ENCODE measurements at regions not wholly inside any gene's neighbourhood (a gene's known extent, or its start where the extent isn't known, plus 50 kb on each side); places are given as distances from the start of the nearest gene placed in this dataset.

DNA sequence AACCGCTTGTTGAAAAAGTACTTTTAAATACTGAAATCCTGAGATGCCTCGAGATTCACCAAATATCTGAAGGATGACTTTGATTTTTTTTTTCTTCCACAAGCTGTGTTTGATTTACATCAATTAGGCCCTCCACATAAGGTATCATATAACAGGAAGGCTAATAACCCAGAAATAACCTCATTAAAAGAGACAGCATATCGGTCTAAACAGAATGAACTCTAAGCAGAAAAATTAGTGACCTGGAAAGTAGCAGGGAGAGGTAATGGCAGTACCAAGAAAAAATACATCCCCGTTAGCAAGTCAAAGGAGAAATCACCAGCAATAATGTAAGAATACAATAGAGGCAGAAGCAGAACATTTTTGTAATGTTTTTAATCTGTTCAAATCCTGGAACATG is 452.4 kb upstream of the TSHZ3 start:
- no peak for FAIRE-seq
- ChIA-PET POLR2A (no interaction called here), CTCF (ENCODE audit: low intra/inter-chr PET ratio, low total read pairs) (no interaction called here)
- Histone ChIP-seq H3K4me3 (replicated peaks in 1 of 3; ENCODE audit: insufficient read depth in 1 of 3, low read depth in 2 of 3, low read length in 3 of 3) (no peak overlapping the region), H3K9me3 (ENCODE audit: low read length) (peaks cover 83% of the 10 kb centered on the region), H3K27ac (ENCODE audit: extremely low read length, insufficient read depth, low read length) (no peak overlapping the region), H2AFZ (ENCODE audit: low read length) (no peak overlapping the region), H3K4me1 (ENCODE audit: insufficient read depth, low read length) (no peaks in the 10 kb centered on the region), H3K79me2 (ENCODE audit: insufficient read depth, low read length) (no peaks in the 10 kb centered on the region), H4K20me1 (ENCODE audit: insufficient read depth, low read length) (no peaks in the 10 kb centered on the region), H3K36me3 (replicated peaks in 1 of 2; ENCODE audit: control insufficient read depth in 1 of 2, insufficient read depth in 2 of 2, low read length in 2 of 2) (no peaks in the 10 kb centered on the region), H3K9ac (ENCODE audit: insufficient read depth, low read depth, low read length) (no peak overlapping the region), H3K4me2 (ENCODE audit: low read depth, low read length) (no peak overlapping the region), H3K27me3 (ENCODE audit: control insufficient read depth in 1 of 2, insufficient read depth in 2 of 2, low read length in 2 of 2) (no peaks in the 10 kb centered on the region)
- intact Hi-C loops (cut with micrococcal nuclease; ENCODE audit: unreplicated experiment) = no loop called here
- BruUV-seq (replicated peaks) = no TSS peak
- no peak for DNase-seq (ENCODE audit: low spot score)
- in situ Hi-C loops (cut with HindIII; ENCODE audit: extremely low pct_ligation_motif_present, low pct_unique_long_range_greater_than_20kb) = no loop called here
- ATAC-seq = no peak
- TF ChIP-seq FOXA3 (CRISPR knock-in tag; IDR thresholded peaks at IDR 0.05) (no peak), SALL1 (CRISPR knock-in tag; IDR thresholded peaks at IDR 0.05) (no peak), TGIF2 (CRISPR knock-in tag; IDR thresholded peaks at IDR 0.05) (no peak), AKAP8 (CRISPR knock-in tag; IDR thresholded peaks at IDR 0.05) (no peak), ZNF460 (CRISPR knock-in tag; IDR thresholded peaks at IDR 0.05; ENCODE audit: borderline replicate concordance) (no peak), RNF2 (conservative IDR thresholded peaks at IDR 0.05; ENCODE audit: low read depth) (no peak), CBFB (CRISPR knock-in tag; IDR thresholded peaks at IDR 0.05) (no peak), ZNF788 (CRISPR knock-in tag; IDR thresholded peaks at IDR 0.05; ENCODE audit: borderline replicate concordance) (no peak), ZNF3 (CRISPR knock-in tag; IDR thresholded peaks at IDR 0.05) (no peak), ZNF672 (CRISPR knock-in tag; IDR thresholded peaks at IDR 0.05) (no peak), SIX4 (CRISPR knock-in tag; IDR thresholded peaks at IDR 0.05) (no peak)
- WGBS (ENCODE audit: low lambda C conversion rate) = 31% methylated on average over 4 of the region's 4 CpGs

DNA sequence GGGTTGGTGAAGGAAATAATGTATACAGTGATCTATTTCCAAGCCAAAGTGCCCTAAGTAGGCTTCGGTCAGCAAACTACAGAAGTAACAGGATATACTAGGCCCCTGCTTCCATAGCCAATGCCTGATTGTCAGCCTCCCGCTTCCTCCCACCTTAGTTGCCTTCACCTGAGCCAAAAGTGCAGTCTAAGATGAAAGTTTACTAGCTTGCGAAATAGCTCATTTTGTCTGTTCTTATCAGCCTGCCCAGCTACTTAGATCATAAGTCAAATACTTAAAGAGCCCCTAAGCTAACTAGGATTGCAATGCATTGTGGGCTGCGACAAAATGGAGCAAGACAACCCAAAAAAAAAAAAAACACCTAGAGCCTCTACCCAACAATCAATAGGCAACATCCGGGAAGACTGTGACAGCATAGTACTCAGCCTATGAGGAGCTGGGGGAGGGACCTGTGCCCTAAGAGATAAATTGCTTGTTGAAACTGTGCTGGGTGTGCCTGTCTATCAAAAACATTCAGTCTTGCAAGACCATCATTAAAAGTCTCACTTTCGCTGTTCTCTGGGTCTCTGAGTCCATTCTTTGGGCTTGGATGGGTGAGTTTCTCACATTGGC is 454.7 kb upstream of the TSHZ3 start:
- TF ChIP-seq YEATS2 (CRISPR knock-in tag; IDR thresholded peaks at IDR 0.05; ENCODE audit: borderline replicate concordance) = no peak
- no peak for TF ChIP-seq MIER2 (CRISPR knock-in tag; IDR thresholded peaks at IDR 0.05)
- no peak for TF ChIP-seq HOXA3 (CRISPR knock-in tag; IDR thresholded peaks at IDR 0.05)
- no peak for TF ChIP-seq AHR (CRISPR knock-in tag; IDR thresholded peaks at IDR 0.05)
- TF ChIP-seq GTF3A (CRISPR knock-in tag; conservative IDR thresholded peaks at IDR 0.05) = no peak
- TF ChIP-seq, protein P1, sequence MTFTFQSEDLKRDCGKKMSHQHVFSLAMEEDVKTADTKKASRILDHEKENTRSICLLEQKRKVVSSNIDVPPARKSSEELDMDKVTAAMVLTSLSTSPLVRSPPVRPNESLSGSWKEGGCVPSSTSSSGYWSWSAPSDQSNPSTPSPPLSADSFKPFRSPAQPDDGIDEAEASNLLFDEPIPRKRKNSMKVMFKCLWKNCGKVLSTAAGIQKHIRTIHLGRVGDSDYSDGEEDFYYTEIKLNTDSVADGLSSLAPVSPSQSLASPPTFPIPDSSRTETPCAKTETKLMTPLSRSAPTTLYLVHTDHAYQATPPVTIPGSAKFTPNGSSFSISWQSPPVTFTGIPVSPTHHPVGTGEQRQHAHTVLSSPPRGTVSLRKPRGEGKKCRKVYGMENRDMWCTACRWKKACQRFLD (CRISPR knock-in tag; IDR thresholded peaks at IDR 0.05; ENCODE audit: borderline replicate concordance) = no peak
- TF ChIP-seq CENPX (CRISPR knock-in tag; IDR thresholded peaks at IDR 0.05) = no peak
- CTCF ChIA-PET (ENCODE audit: low intra/inter-chr PET ratio, low total read pairs) = no interaction called here
- 12% methylated on average over 6 of the region's 6 CpGs for WGBS (ENCODE audit: low lambda C conversion rate)
- no peaks in the 10 kb centered on the region for H3K27me3 ChIP-seq (ENCODE audit: control insufficient read depth in 1 of 2, insufficient read depth in 2 of 2, low read length in 2 of 2)
- in situ Hi-C loops (cut with HindIII; ENCODE audit: extremely low pct_ligation_motif_present, low pct_unique_long_range_greater_than_20kb) = no loop called here
- no peak overlapping the region for H3K4me3 ChIP-seq (replicated peaks in 1 of 3; ENCODE audit: insufficient read depth in 1 of 3, low read depth in 2 of 3, low read length in 3 of 3)
- H3K9me3 ChIP-seq (ENCODE audit: low read length) = peaks cover 88% of the 10 kb centered on the region
- ATAC-seq (no peak), DNase-seq (ENCODE audit: low spot score) (no peak), FAIRE-seq (no peak)
- H3K27ac ChIP-seq (ENCODE audit: extremely low read length, insufficient read depth, low read length) = no peak overlapping the region
- H4K20me1 ChIP-seq (ENCODE audit: insufficient read depth, low read length) = no peaks in the 10 kb centered on the region
- H2AFZ ChIP-seq (ENCODE audit: low read length) = no peak overlapping the region
- H3K79me2 ChIP-seq (ENCODE audit: insufficient read depth, low read length) = no peaks in the 10 kb centered on the region
- no peak overlapping the region for H3K4me2 ChIP-seq (ENCODE audit: low read depth, low read length)
- H3K4me1 ChIP-seq (ENCODE audit: insufficient read depth, low read length) = no peaks in the 10 kb centered on the region
- H3K36me3 ChIP-seq (replicated peaks in 1 of 2; ENCODE audit: control insufficient read depth in 1 of 2, insufficient read depth in 2 of 2, low read length in 2 of 2) = no peaks in the 10 kb centered on the region
- no peak overlapping the region for H3K9ac ChIP-seq (ENCODE audit: insufficient read depth, low read depth, low read length)
- intact Hi-C loops (cut with micrococcal nuclease; ENCODE audit: unreplicated experiment) = no loop called here
- BruUV-seq (replicated peaks) = no TSS peak
- POLR2A ChIA-PET = no interaction called here

Data from HepG2 (cell line).